ENCODE measurements at regions not wholly inside any gene's neighbourhood (a gene's known extent, or its start where the extent isn't known, plus 50 kb on each side); places are given as distances from the start of the nearest gene placed in this dataset.

- no peaks in the 10 kb centered on the region for H3K36me3 ChIP-seq (ENCODE audit: insufficient read depth, low read length)
- H3K27ac ChIP-seq (ENCODE audit: low read depth, low read length), result no peak overlapping the region
- FAIRE-seq (no peak), DNase-seq (ENCODE audit: low read depth) (no peak)
- H4K20me1 ChIP-seq (ENCODE audit: insufficient read depth, low read length), result no peaks in the 10 kb centered on the region
- no peak overlapping the region for H3K4me2 ChIP-seq (ENCODE audit: low read length)
- H3K27me3 ChIP-seq (ENCODE audit: insufficient read depth, low read length), result no peaks in the 10 kb centered on the region
- H3K9ac ChIP-seq (ENCODE audit: low read length), result no peak overlapping the region
- no peak overlapping the region for H3K4me3 ChIP-seq (ENCODE audit: insufficient read depth, low read depth, low read length)
- no peak overlapping the region for H2AFZ ChIP-seq (ENCODE audit: low read depth, low read length)
- H3K9me3 ChIP-seq (ENCODE audit: insufficient read depth, low read depth, low read length), result no peaks in the 10 kb centered on the region
- no peak for TF ChIP-seq CTCF (IDR thresholded peaks at IDR 0.05; ENCODE audit: insufficient read depth, low read depth, low read length)
- no peak for TF ChIP-seq EZH2 (IDR thresholded peaks at IDR 0.05; ENCODE audit: insufficient read depth, low read length)
- Mint-ChIP-seq H3K27ac (ENCODE audit: unreplicated experiment) (no peak overlapping the region), H3K9me3 (ENCODE audit: unreplicated experiment) (peaks cover 11% of the 10 kb centered on the region), H3K36me3 (ENCODE audit: low read depth, unreplicated experiment) (no peaks in the 10 kb centered on the region), H3K4me1 (ENCODE audit: low read depth, unreplicated experiment) (no peaks in the 10 kb centered on the region), H3K27me3 (ENCODE audit: low read depth, unreplicated experiment) (no peaks in the 10 kb centered on the region), H3K4me3 (ENCODE audit: unreplicated experiment) (no peak overlapping the region)
- H3K79me2 ChIP-seq (ENCODE audit: insufficient read depth, low read length), result no peaks in the 10 kb centered on the region
- no peaks in the 10 kb centered on the region for H3K4me1 ChIP-seq (ENCODE audit: insufficient read depth, low read length)
These were observed 150.0 kb upstream of the PLEKHA5 start for GRCh38 chr12:18979401-18980126.

- H3K4me3 ChIP-seq (ENCODE audit: insufficient read depth, low read depth, low read length), result no peak overlapping the region
- FAIRE-seq, result no peak
- H3K4me1 Mint-ChIP-seq (ENCODE audit: low read depth, unreplicated experiment), result no peaks in the 10 kb centered on the region
- no peaks in the 10 kb centered on the region for H4K20me1 ChIP-seq (ENCODE audit: insufficient read depth, low read length)
- no peak for DNase-seq (ENCODE audit: low read depth)
- H3K27ac Mint-ChIP-seq (ENCODE audit: unreplicated experiment), result no peak overlapping the region
- H3K9ac ChIP-seq (ENCODE audit: low read length), result no peak overlapping the region
- H3K4me3 Mint-ChIP-seq (ENCODE audit: unreplicated experiment), result no peak overlapping the region
- H3K27me3 ChIP-seq (ENCODE audit: insufficient read depth, low read length), result no peaks in the 10 kb centered on the region
- H3K4me1 ChIP-seq (ENCODE audit: insufficient read depth, low read length), result no peaks in the 10 kb centered on the region
- H3K9me3 Mint-ChIP-seq (ENCODE audit: unreplicated experiment), result peaks cover 4% of the 10 kb centered on the region
- TF ChIP-seq CTCF (IDR thresholded peaks at IDR 0.05; ENCODE audit: insufficient read depth, low read depth, low read length) (no peak), EZH2 (IDR thresholded peaks at IDR 0.05; ENCODE audit: insufficient read depth, low read length) (no peak)
- no peak overlapping the region for H2AFZ ChIP-seq (ENCODE audit: low read depth, low read length)
- no peaks in the 10 kb centered on the region for H3K36me3 ChIP-seq (ENCODE audit: insufficient read depth, low read length)
- H3K36me3 Mint-ChIP-seq (ENCODE audit: low read depth, unreplicated experiment), result no peaks in the 10 kb centered on the region
- H3K27me3 Mint-ChIP-seq (ENCODE audit: low read depth, unreplicated experiment), result no peaks in the 10 kb centered on the region
- no peak overlapping the region for H3K4me2 ChIP-seq (ENCODE audit: low read length)
- no peaks in the 10 kb centered on the region for H3K79me2 ChIP-seq (ENCODE audit: insufficient read depth, low read length)
- H3K9me3 ChIP-seq (ENCODE audit: insufficient read depth, low read depth, low read length), result no peaks in the 10 kb centered on the region
- H3K27ac ChIP-seq (ENCODE audit: low read depth, low read length), result no peak overlapping the region
These were observed 147.8 kb upstream of the PLEKHA5 start for GRCh38 chr12:18981732-18982131.

- H3K9me3 Mint-ChIP-seq (ENCODE audit: unreplicated experiment), result peaks cover 2% of the 10 kb centered on the region
- DNase-seq (ENCODE audit: low read depth), result no peak
- no peaks in the 10 kb centered on the region for H3K9me3 ChIP-seq (ENCODE audit: insufficient read depth, low read depth, low read length)
- no peak overlapping the region for H2AFZ ChIP-seq (ENCODE audit: low read depth, low read length)
- no peaks in the 10 kb centered on the region for H3K36me3 Mint-ChIP-seq (ENCODE audit: low read depth, unreplicated experiment)
- no peaks in the 10 kb centered on the region for H3K4me1 Mint-ChIP-seq (ENCODE audit: low read depth, unreplicated experiment)
- H3K36me3 ChIP-seq (ENCODE audit: insufficient read depth, low read length), result no peaks in the 10 kb centered on the region
- H3K79me2 ChIP-seq (ENCODE audit: insufficient read depth, low read length), result no peaks in the 10 kb centered on the region
- TF ChIP-seq CTCF (IDR thresholded peaks at IDR 0.05; ENCODE audit: insufficient read depth, low read depth, low read length), result no peak
- no peak for TF ChIP-seq EZH2 (IDR thresholded peaks at IDR 0.05; ENCODE audit: insufficient read depth, low read length)
- no peak overlapping the region for H3K9ac ChIP-seq (ENCODE audit: low read length)
- H4K20me1 ChIP-seq (ENCODE audit: insufficient read depth, low read length), result no peaks in the 10 kb centered on the region
- H3K4me2 ChIP-seq (ENCODE audit: low read length), result no peak overlapping the region
- H3K27me3 Mint-ChIP-seq (ENCODE audit: low read depth, unreplicated experiment), result no peaks in the 10 kb centered on the region
- H3K27me3 ChIP-seq (ENCODE audit: insufficient read depth, low read length), result no peaks in the 10 kb centered on the region
- H3K4me1 ChIP-seq (ENCODE audit: insufficient read depth, low read length), result no peaks in the 10 kb centered on the region
- no peak overlapping the region for H3K4me3 ChIP-seq (ENCODE audit: insufficient read depth, low read depth, low read length)
- H3K4me3 Mint-ChIP-seq (ENCODE audit: unreplicated experiment), result no peak overlapping the region
- H3K27ac Mint-ChIP-seq (ENCODE audit: unreplicated experiment), result no peak overlapping the region
- no peak for FAIRE-seq
- no peak overlapping the region for H3K27ac ChIP-seq (ENCODE audit: low read depth, low read length)
These were observed 147.1 kb upstream of the PLEKHA5 start for GRCh38 chr12:18982226-18982949.

Data from astrocyte (in vitro differentiated cells and primary cell).